Astrocyte of the hippocampus (primary cell): ENCODE measurements at regions not wholly inside any gene's neighbourhood (a gene's known extent, or its start where the extent isn't known, plus 50 kb on each side); places are given as distances from the start of the nearest gene placed in this dataset.
"Not testable (repeated sequence)": the region's sequence is repeated elsewhere in the genome, so short reads cannot be mapped to it uniquely, and the experiment has no call there.

ENCODE experiments used
- DNase-seq: peaks from one replicate; pipeline ENCODE4 v3.0.0; 2011; ENCODE audit warnings: low read depth, low spot score

DNA sequence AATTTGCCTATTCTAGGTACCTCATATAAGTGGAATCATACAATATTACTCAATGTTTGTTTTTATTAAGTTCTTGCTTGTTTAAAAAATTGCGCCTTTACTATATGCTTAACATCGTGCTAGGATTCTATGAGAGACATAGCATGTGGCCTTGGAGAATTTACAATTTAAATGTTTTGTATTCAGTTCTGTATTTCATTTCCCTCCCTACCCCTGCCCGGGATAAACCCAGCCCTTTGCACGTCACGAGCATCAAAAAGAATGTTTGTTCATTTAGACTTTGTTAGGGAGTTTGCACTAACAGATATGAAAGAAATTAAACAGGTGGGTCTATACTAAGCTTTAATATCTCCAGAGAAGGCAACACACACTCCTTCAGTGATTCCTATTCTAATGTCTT is 75.7 kb downstream of the C18orf54 start:
- no peak for DNase-seq

- DNase-seq = peak; percentile 13
Measured at GRCh38 chr18:54433857-54434256, 76.2 kb downstream of the C18orf54 start.

DNA sequence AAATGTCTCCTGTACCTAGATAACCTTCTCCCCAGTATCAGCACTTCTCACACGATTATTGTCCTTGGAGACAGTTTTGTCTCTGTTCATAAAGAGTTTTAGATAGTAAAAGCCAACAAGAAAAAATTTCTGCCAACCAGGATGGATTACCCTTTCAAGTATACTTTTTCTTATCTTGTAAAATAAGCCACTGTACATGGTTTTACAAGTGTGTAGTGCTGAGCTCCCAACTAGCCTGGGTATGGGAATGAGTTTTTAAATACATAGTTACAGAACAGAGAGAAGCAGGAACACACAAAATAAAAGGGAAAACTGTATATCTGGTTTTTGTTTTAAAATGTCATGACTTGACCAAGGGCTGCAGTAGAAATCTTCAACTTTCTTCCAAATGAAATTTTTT is 76.7 kb downstream of the C18orf54 start:
- no peak for DNase-seq

GRCh38 chr18:54436501-54436900 is 78.8 kb downstream of the C18orf54 start:
- DNase-seq = no peak

GRCh38 chr18:54440292-54440691 is 82.6 kb downstream of the C18orf54 start:
- DNase-seq = no peak

DNA sequence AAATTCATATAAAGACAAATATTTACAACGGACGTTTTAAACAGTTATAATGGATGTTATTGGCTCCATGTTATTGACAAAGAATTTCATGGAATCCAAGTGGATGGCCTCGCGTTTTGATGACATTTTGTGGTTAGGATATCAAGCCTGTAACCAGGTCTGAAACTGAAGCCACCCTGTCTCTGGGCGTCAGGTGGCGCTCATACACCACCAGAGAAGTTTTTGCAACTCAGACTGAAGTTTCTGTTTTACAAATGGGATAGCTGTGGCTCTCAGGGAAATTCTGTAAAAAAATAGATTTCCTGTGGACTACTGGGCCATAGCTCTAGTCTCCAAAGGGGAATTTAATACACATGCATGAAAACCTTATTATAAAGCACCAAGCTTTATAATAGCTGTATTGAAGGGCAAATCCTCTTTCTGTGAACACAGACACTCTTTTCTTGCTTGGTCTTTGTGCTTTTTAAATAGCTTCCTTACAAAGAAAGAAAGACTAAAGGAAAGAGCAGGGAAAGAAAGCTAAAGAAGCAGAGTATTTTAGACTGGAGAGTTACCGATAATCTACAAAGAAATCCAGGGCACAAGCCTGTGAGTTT is 86.7 kb downstream of the C18orf54 start:
- DNase-seq = peak; percentile 88

GRCh38 chr18:54453996-54454395 is 96.3 kb downstream of the C18orf54 start:
- DNase-seq = no peak

DNA sequence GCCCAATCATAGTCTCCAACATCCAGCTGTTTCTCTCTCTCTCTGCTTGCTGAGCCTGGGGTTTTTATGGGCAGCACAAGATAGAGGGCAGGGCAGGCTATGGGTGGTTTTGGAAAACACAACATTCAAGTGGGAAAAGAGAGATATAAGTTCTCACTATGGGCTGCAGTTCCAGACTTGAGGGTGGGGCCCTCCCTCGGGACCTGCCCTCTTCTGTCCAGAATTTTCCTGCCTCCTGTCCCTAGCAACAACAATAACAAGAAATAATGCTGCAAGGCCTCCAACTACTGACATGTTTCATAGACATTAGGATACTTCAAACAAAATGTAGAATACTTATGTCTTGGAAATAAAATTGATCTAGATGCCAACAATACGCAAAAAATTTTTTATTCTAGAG is 107.8 kb downstream of the C18orf54 start:
- no peak for DNase-seq

- no peak for DNase-seq
Measured at GRCh38 chr18:54466248-54467005, 108.7 kb downstream of the C18orf54 start.

DNA sequence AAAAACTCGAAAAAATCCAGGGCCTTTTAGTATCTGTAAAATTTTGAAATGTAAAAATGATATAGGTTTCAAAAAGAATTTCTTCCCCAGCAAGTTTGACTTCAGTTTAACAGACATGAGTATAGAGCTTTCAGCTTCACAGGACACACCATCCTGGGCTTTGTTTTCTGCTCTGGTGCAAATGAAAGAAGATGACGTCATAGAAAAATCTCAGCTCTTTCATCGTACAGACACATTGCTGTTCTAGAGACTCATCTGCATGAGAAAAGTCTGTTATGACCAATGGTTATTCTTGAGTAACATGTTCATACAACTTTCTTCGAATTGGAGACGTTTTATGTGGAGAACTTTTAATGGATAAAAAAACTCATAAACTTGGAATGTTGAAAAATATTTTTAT is 111.7 kb upstream of the DYNAP start:
- peak; percentile 65 for DNase-seq

GRCh38 chr18:54480616-54481015 is 110.4 kb upstream of the DYNAP start:
- DNase-seq = no peak

- not testable (repeated sequence) for DNase-seq
Measured at GRCh38 chr18:54502451-54502850, 88.6 kb upstream of the DYNAP start.

- DNase-seq = no peak
Measured at GRCh38 chr18:54503131-54503894, 87.7 kb upstream of the DYNAP start.

GRCh38 chr18:54506516-54507261 is 84.4 kb upstream of the DYNAP start:
- no peak for DNase-seq

DNA sequence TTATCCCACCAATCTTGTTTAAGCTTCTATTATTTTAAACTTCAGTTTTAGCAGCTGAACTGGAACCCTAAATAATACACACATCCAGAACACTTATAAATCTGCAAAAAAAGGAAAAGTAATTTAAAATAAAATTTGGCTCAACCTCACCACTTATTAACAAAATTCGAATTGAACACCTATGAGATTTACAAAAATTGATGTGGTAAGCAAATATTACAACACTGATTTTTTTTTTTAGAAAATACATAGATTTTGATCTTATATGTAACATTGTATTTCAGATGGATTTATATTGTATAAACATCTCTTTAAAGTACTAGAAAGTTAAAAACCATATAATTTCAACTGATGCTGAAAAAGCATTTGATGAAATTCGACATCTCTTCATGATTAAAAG is 81.3 kb upstream of the DYNAP start:
- no peak for DNase-seq

GRCh38 chr18:54515149-54515548 is 75.9 kb upstream of the DYNAP start:
- no peak for DNase-seq

DNA sequence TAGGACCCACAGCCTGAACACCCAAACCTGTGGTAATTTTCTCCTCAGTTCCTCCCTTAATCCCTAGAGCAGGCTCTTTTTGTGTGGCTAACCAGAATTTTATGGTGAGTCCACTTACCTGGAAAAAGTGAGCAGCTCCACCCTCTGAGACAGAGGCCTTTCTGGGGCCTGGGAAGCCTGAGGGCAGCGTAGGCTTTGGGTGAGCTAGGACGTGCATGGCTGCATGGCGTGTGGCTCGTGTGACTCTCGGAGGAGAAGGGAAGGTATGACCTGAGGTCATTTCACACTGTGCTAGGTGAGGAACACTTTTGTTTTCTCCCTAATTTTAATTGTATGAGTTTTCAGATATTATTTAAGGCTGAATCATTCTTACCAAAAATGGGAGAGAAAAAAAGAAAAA is 73.5 kb upstream of the DYNAP start:
- DNase-seq = no peak

DNA sequence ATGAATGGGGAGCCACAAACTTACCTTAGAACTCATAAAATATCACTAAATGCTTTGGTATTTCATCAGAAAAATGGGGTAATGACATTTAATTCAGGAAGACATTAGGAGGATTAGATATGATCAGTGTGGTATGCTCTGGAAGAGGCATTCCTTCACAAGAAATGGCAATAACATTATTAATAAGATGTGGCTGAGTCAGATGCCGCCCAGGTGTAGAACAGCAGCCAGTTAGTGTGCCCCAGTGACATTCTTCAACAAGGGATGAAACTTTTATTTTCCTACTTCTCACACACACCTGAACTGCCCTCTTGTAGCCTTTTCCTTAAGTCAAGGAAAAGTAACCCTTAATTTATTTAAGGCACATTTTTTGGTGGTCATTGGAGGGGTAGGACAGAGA is 69.2 kb upstream of the DYNAP start:
- no peak for DNase-seq

GRCh38 chr18:54528942-54529376 is 62.1 kb upstream of the DYNAP start:
- DNase-seq = no peak

DNA sequence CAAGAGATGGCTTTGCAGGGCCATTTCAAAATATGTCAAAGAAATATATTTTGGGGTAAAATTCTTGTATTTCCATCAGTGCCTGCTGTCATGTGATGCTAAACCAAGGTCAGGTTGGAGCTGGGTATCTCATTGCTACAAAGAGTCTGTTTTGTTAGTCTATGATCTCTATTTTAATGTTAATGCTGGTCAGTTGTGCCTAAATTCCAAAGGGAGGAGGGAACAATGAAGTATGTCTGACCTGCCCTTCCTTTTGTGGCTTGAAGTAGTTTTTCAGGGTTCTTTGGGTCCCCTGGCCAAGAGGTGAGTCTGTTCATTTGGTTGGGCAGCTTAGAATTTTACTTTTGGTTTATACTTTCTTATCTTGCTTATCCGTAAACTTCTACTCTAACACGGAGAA is 61.6 kb upstream of the DYNAP start:
- no peak for DNase-seq

DNA sequence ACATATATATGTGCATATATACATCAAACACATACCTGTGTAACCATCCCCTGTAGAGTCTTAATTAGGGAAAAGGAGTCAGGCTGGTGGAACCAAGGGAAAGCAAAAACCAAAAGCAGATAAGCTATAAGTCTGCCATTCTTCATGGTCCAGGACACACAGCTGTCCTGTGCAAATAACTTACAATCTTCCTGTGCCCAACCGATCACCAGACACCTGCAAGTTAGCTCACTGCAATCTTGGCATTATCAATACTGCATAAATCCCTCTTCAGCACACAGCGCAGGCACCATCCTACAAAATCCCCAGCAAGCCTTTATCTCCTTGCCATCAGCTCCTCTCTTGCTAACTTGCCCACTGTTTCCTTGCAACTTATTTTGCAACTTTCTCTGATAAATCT is 60.8 kb upstream of the DYNAP start:
- DNase-seq = no peak
